H9 (cell line): ENCODE measurements at regions not wholly inside any gene's neighbourhood (a gene's known extent, or its start where the extent isn't known, plus 50 kb on each side); places are given as distances from the start of the nearest gene placed in this dataset.

ENCODE experiments used
- DNase-seq: peaks from one replicate; pipeline ENCODE4 v3.0.0-alpha.2; 2017
- H2AFZ ChIP-seq: one replicate; pipeline ENCODE4 v1.6.1; 2013; ENCODE audit warnings: mild to moderate bottlenecking, low read length, control low read depth, moderate library complexity
- H2AK5ac ChIP-seq: 2 replicates; pipeline ENCODE4 v1.6.1; 2013; ENCODE audit warnings: low read length, control low read depth, mixed read lengths; ENCODE audit not compliant: insufficient read length
- H2BK120ac ChIP-seq: one replicate; pipeline ENCODE4 v1.6.1; 2013; ENCODE audit warnings: low read depth, mild to moderate bottlenecking, low read length, control low read depth, inconsistent platforms; ENCODE audit not compliant: poor library complexity, severe bottlenecking
- H2BK12ac ChIP-seq: 2 replicates; pipeline ENCODE4 v1.6.1; 2013; ENCODE audit warnings: low read length, control low read depth, mixed read lengths, low read depth; ENCODE audit not compliant: insufficient read length
- H2BK15ac ChIP-seq: 2 replicates; pipeline ENCODE4 v1.6.1; 2013; ENCODE audit warnings: low read depth, low read length, control low read depth
- H2BK20ac ChIP-seq: one replicate; pipeline ENCODE4 v1.6.1; 2013; ENCODE audit warnings: low read depth, mild to moderate bottlenecking, low read length, control low read depth, inconsistent platforms; ENCODE audit not compliant: poor library complexity, severe bottlenecking
- H2BK5ac ChIP-seq: 2 replicates; pipeline ENCODE4 v1.6.1; 2013; ENCODE audit warnings: low read length, control low read depth, mixed read lengths; ENCODE audit not compliant: insufficient read length
- H3K14ac ChIP-seq: 2 replicates; pipeline ENCODE4 v1.6.1; 2013; ENCODE audit warnings: low read length, control low read depth; ENCODE audit not compliant: insufficient read depth
- H3K18ac ChIP-seq: 2 replicates; pipeline ENCODE4 v1.6.1; 2013; ENCODE audit warnings: low read depth, mild to moderate bottlenecking, mixed read lengths, low read length, control low read depth; ENCODE audit not compliant: insufficient read length
- H3K23ac ChIP-seq: 2 replicates; pipeline ENCODE4 v1.6.1; 2013; ENCODE audit warnings: low read length, control low read depth, mixed read lengths, low read depth; ENCODE audit not compliant: insufficient read length
- H3K23me2 ChIP-seq: 2 replicates; pipeline ENCODE4 v1.6.1; 2013; ENCODE audit warnings: low read depth, mild to moderate bottlenecking, mixed read lengths, low read length, control low read depth; ENCODE audit not compliant: insufficient read length, poor library complexity, severe bottlenecking
- H3K27ac ChIP-seq: 2 replicates; pipeline ENCODE4 v1.5.1; 2013; ENCODE audit warnings: low read length, control low read depth, mixed read lengths, low read depth; ENCODE audit not compliant: insufficient read length
- H3K27me3 ChIP-seq: 2 replicates; pipeline ENCODE4 v1.6.1; 2013; ENCODE audit warnings: low read length, control low read depth, inconsistent platforms; ENCODE audit not compliant: insufficient read depth
- H3K4ac ChIP-seq: 2 replicates; pipeline ENCODE4 v1.6.1; 2013; ENCODE audit warnings: low read depth, mild to moderate bottlenecking, control low read depth, inconsistent platforms, low read length, moderate library complexity
- H3K4me1 ChIP-seq: 2 replicates; pipeline ENCODE4 v1.6.1; 2013; ENCODE audit warnings: low read length, control low read depth, inconsistent platforms; ENCODE audit not compliant: insufficient read depth
- H3K4me2 ChIP-seq: 2 replicates; pipeline ENCODE4 v1.6.1; 2013; ENCODE audit warnings: low read length, control low read depth, mixed read lengths; ENCODE audit not compliant: insufficient read length, insufficient read depth
- H3K56ac ChIP-seq: 2 replicates; pipeline ENCODE4 v1.6.1; 2013; ENCODE audit warnings: low read depth, mild to moderate bottlenecking, mixed read lengths, low read length, control low read depth; ENCODE audit not compliant: insufficient read length
- H3K79me1 ChIP-seq: 2 replicates; pipeline ENCODE4 v1.6.1; 2013; ENCODE audit warnings: low read depth, mild to moderate bottlenecking, moderate library complexity, low read length, control low read depth, inconsistent platforms; ENCODE audit not compliant: insufficient read depth, poor library complexity, severe bottlenecking
- H3K79me2 ChIP-seq: 2 replicates; pipeline ENCODE4 v1.6.1; 2013; ENCODE audit warnings: low read length, control low read depth, inconsistent platforms; ENCODE audit not compliant: insufficient read depth
- H3K9ac ChIP-seq: 2 replicates; pipeline ENCODE4 v1.6.1; 2013; ENCODE audit warnings: low read length, control low read depth, mixed read lengths; ENCODE audit not compliant: insufficient read length; ENCODE audit errors: extremely low read depth
- H3K9me3 ChIP-seq: one replicate; pipeline ENCODE4 v1.6.1; 2013; ENCODE audit warnings: low read depth, low read length, inconsistent platforms; ENCODE audit not compliant: control insufficient read depth
- H3T11ph ChIP-seq: one replicate; pipeline ENCODE4 v1.6.1; 2013; ENCODE audit warnings: mild to moderate bottlenecking, low read length, control low read depth, inconsistent platforms
- H4K20me1 ChIP-seq: one replicate; pipeline ENCODE4 v1.6.1; 2013; ENCODE audit not compliant: control insufficient read depth, insufficient read length, insufficient read depth
- H4K5ac ChIP-seq: 2 replicates; pipeline ENCODE4 v1.6.1; 2013; ENCODE audit warnings: low read depth, mild to moderate bottlenecking, mixed read lengths, low read length, control low read depth; ENCODE audit not compliant: insufficient read length
- H4K8ac ChIP-seq: replicated peaks from 2 replicates; pipeline ENCODE4 v1.6.1; 2013; ENCODE audit warnings: low read length, control low read depth, mixed read lengths, low read depth; ENCODE audit not compliant: insufficient read length
- H4K91ac ChIP-seq: 2 replicates; pipeline ENCODE4 v1.6.1; 2013; ENCODE audit warnings: low read depth, mild to moderate bottlenecking, moderate library complexity, mixed read lengths, low read length, control low read depth; ENCODE audit not compliant: insufficient read length
- H3K27ac Mint-ChIP-seq, 3 experiments: 2 replicates in 2 of 3; 3 replicates in 1 of 3; pipeline ENCODE4 v1.8.0; 2020 to 2021; ENCODE audit warnings: mixed read lengths in 3 of 3, mild to moderate bottlenecking in 1 of 3, moderate library complexity in 1 of 3
- H3K27me3 Mint-ChIP-seq: 2 replicates; pipeline ENCODE4 v1.8.0; 2021; ENCODE audit warnings: low read depth, mild to moderate bottlenecking, moderate library complexity, mixed read lengths
- H3K36me3 Mint-ChIP-seq, 3 experiments: 2 replicates in 2 of 3; 3 replicates in 1 of 3; pipeline ENCODE4 v1.8.0; 2020 to 2021; ENCODE audit warnings: low read depth in 3 of 3, mixed read lengths in 3 of 3; ENCODE audit not compliant: insufficient read depth in 1 of 3
- H3K4me1 Mint-ChIP-seq, 2 experiments: 2 replicates each; pipeline ENCODE4 v1.8.0; 2020; ENCODE audit warnings: mixed read lengths in 2 of 2
- H3K4me3 Mint-ChIP-seq, 2 experiments: 2 replicates in 1 of 2; 3 replicates in 1 of 2; pipeline ENCODE4 v1.8.0; 2020 to 2021; ENCODE audit warnings: mild to moderate bottlenecking in 2 of 2, mixed read lengths in 2 of 2, moderate library complexity in 1 of 2
- H3K9me3 Mint-ChIP-seq, 2 experiments: 2 replicates in 1 of 2; 3 replicates in 1 of 2; pipeline ENCODE4 v1.8.0; 2020; ENCODE audit warnings: mild to moderate bottlenecking in 2 of 2, mixed read lengths in 2 of 2, moderate library complexity in 1 of 2
- CTCF ChIP-seq: fragments of 200-600 bp; sonication (generic); conservative IDR thresholded peaks from 3 replicates; pipeline ENCODE4 v1.8.0; 2021; ENCODE audit warnings: antibody characterized with exemption, mild to moderate bottlenecking
- WGBS: extraction: QIAGEN DNeasy Blood & Tissue Kit; methylation state at CpG from one replicate; pipeline ENCODE4 v1.1.7; 2013; ENCODE audit warnings: missing lambda C conversion rate, low lambda C conversion rate, mixed read lengths; ENCODE audit not compliant: insufficient read length; ENCODE audit errors: extremely low coverage; 5-methylcytosine and 5-hydroxymethylcytosine counted together

DNA sequence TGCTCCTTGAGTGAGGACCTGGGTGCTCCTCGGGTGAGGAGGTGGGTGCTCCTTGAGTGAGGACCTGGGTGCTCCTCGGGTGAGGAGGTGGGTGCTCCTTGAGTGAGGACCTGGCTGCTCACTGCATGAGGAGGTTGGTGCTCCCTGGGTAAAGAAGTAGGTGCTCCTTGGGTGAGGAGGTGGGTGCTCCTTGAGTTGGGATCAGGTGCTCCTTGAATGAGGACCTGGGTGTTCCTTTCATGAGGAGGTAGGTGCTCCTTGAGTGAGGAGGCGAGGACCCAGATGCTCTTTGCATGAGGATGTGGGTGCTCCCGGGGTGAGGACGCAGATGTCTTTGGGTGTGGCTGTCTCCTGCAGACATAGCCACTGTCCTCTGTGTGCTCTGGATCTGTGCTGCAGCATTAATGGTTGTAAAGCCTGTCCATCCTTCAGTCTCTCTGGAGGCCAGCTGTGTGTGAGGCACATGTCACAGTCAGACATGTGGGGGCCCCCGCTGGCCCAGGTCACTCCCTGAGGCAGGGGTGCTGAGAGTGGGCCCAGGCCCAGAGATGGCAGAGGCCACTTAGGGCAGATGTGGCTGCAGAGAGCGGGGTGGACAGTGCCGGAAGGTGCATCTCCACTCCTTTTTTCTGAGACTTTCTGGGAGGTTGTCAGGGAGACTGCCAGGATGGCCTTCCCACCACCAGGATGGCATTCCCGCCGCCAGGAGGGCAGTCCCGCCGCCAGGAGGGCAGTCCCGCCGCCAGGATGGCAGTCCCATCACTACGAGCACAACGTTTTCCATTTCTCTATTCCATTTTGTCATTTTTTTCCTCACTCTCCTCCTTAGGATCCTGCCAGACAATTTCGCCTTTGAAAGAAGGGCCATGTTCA is 101.8 kb downstream of the HMX1 start:
- Histone ChIP-seq H3K79me2 (no peaks in the 10 kb centered on the region), H4K91ac (no peak overlapping the region), H3K23me2 (no peaks in the 10 kb centered on the region), H3K56ac (no peak overlapping the region), H3K79me1 (no peaks in the 10 kb centered on the region), H3K4me2 (no peak overlapping the region), H2BK120ac (no peak overlapping the region), H3K9me3 (no peaks in the 10 kb centered on the region), H3K14ac (no peak overlapping the region), H4K8ac (no peak overlapping the region), H3K27me3 (peaks cover 2% of the 10 kb centered on the region; the same call in 1 of the 2 replicates), H2BK20ac (no peak overlapping the region), H4K5ac (no peak overlapping the region), H2BK5ac (no peak overlapping the region), H2AK5ac (no peak overlapping the region), H3T11ph (no peak overlapping the region), H3K9ac (no peak overlapping the region), H2AFZ (no peak overlapping the region), H2BK15ac (no peak overlapping the region), H3K18ac (no peak overlapping the region), H3K4ac (no peak overlapping the region), H2BK12ac (no peak overlapping the region), H3K4me1 (no peaks in the 10 kb centered on the region; the same call in 1 of the 2 replicates), H3K27ac (no peak overlapping the region), H4K20me1 (no peaks in the 10 kb centered on the region), H3K23ac (no peak overlapping the region)
- Mint-ChIP-seq H3K36me3 (no peaks in the 10 kb centered on the region), H3K9me3 (peaks cover 0 to 3% of the 10 kb centered on the region in 2 experiments; a peak in 1 of 5 replicates), H3K27ac (no peak overlapping the region), H3K27me3 (peaks cover 8% of the 10 kb centered on the region), H3K4me3 (no peak overlapping the region), H3K4me1 (peaks cover 10 to 18% of the 10 kb centered on the region in 2 experiments)
- WGBS = no CpG with 5 or more reads among the region's 17 CpGs
- TF ChIP-seq CTCF = no peak
- no peak for DNase-seq
